H1 (cell line): ENCODE measurements at regions not wholly inside any gene's neighbourhood (a gene's known extent, or its start where the extent isn't known, plus 50 kb on each side); places are given as distances from the start of the nearest gene placed in this dataset.

Experiments used
- EGR1 ChIP-seq: IDR thresholded peaks from 2 replicates; pipeline ENCODE4 v1.6.1; 2011; ENCODE audit warnings: low read depth, low read length, borderline replicate concordance
- EZH2 ChIP-seq: fragments of 200-600 bp; sonication (generic); IDR thresholded peaks from 2 replicates; pipeline ENCODE4 v1.7.1; 2012; ENCODE audit warnings: low read depth, mild to moderate bottlenecking, moderate library complexity, low read length, inconsistent platforms; ENCODE audit not compliant: severe bottlenecking
- GABPA ChIP-seq: IDR thresholded peaks from 2 replicates; pipeline ENCODE4 v1.6.1; 2011; ENCODE audit warnings: mild to moderate bottlenecking, low read length, moderate library complexity, borderline replicate concordance; ENCODE audit not compliant: insufficient read depth
- NANOG ChIP-seq: IDR thresholded peaks from 2 replicates; pipeline ENCODE4 v1.6.1; 2011; ENCODE audit warnings: low read length, low read depth, mild to moderate bottlenecking, inconsistent platforms; ENCODE audit not compliant: insufficient read depth, poor library complexity, severe bottlenecking
- NRF1 ChIP-seq: IDR thresholded peaks from 2 replicates; pipeline ENCODE4 v1.6.1; 2011; ENCODE audit warnings: mild to moderate bottlenecking, low read depth, low read length, improper control_type of control experiment
- POLR2A ChIP-seq, 2 experiments: IDR thresholded peaks; 1 replicate in 1 of 2; 2 replicates in 1 of 2; pipeline ENCODE4 v1.6.1; 2011; ENCODE audit warnings: low read depth in 2 of 2, low read length in 2 of 2, mild to moderate bottlenecking in 2 of 2; ENCODE audit errors: control extremely low read depth in 1 of 2
- POLR2AphosphoS5 ChIP-seq: IDR thresholded peaks from 2 replicates; pipeline ENCODE4 v1.6.1; 2011; ENCODE audit warnings: low read depth, low read length
- RFX5 ChIP-seq: IDR thresholded peaks from 2 replicates; pipeline ENCODE4 v1.6.1; 2011; ENCODE audit warnings: low read depth, low read length, improper control_type of control experiment, borderline replicate concordance
- SP1 ChIP-seq: IDR thresholded peaks from 2 replicates; pipeline ENCODE4 v1.6.1; 2011; ENCODE audit warnings: low read depth, low read length
- SRF ChIP-seq: IDR thresholded peaks from 2 replicates; pipeline ENCODE4 v1.6.1; 2011; ENCODE audit warnings: mild to moderate bottlenecking, low read depth, low read length, moderate library complexity
- ZNF274 ChIP-seq: IDR thresholded peaks from 2 replicates; pipeline ENCODE4 v1.7.0; 2012; ENCODE audit warnings: low read length, borderline replicate concordance; ENCODE audit errors: extremely low read depth
- TF ChIP-seq, protein P1 (sequence below), 3 experiments: IDR thresholded peaks; 1 replicate in 2 of 3; 2 replicates in 1 of 3; pipeline versions ENCODE4 v1.5.1 to v1.6.1; 2011; ENCODE audit warnings: low read length in 3 of 3, mild to moderate bottlenecking in 3 of 3, inconsistent platforms in 2 of 3, low read depth in 1 of 3, moderate library complexity in 1 of 3; ENCODE audit not compliant: insufficient read depth in 1 of 3; ENCODE audit errors: control extremely low read depth in 1 of 3
- TF ChIP-seq, protein P2 (sequence below): IDR thresholded peaks from 2 replicates; pipeline ENCODE4 v1.6.1; 2012; ENCODE audit warnings: inconsistent platforms

DNA sequence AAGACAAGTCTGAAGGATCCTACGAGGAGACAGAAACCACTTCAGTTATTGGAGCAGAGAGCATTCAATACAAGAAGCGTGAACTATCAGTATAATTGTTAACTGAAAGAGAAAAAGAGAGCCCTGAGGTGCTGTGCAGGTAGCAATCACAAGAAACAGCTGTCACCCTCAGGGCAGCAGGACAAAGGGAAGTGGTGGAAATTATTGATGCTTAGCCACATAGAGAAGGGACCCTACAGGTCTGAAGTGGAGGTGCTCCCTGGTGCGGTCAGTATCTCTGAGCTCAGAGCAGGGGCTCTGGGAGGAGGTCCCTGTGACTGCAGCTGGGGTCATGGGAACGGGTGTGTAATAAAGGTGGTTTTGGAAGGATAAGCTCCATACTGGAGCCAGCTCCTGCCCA is 97.8 kb upstream of the KLF6 start:
- TF ChIP-seq, protein P1, sequence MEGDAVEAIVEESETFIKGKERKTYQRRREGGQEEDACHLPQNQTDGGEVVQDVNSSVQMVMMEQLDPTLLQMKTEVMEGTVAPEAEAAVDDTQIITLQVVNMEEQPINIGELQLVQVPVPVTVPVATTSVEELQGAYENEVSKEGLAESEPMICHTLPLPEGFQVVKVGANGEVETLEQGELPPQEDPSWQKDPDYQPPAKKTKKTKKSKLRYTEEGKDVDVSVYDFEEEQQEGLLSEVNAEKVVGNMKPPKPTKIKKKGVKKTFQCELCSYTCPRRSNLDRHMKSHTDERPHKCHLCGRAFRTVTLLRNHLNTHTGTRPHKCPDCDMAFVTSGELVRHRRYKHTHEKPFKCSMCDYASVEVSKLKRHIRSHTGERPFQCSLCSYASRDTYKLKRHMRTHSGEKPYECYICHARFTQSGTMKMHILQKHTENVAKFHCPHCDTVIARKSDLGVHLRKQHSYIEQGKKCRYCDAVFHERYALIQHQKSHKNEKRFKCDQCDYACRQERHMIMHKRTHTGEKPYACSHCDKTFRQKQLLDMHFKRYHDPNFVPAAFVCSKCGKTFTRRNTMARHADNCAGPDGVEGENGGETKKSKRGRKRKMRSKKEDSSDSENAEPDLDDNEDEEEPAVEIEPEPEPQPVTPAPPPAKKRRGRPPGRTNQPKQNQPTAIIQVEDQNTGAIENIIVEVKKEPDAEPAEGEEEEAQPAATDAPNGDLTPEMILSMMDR (IDR thresholded peaks at IDR 0.05; ENCODE audit: control extremely low read depth in 1 of 3, insufficient read depth in 1 of 3, low read depth in 1 of 3, low read length in 3 of 3), result no peak
- TF ChIP-seq GABPA, result no peak
- TF ChIP-seq SRF, result no peak
- no peak for TF ChIP-seq ZNF274
- TF ChIP-seq, protein P2, sequence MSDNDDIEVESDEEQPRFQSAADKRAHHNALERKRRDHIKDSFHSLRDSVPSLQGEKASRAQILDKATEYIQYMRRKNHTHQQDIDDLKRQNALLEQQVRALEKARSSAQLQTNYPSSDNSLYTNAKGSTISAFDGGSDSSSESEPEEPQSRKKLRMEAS, result no peak
- TF ChIP-seq RFX5, result no peak
- TF ChIP-seq NANOG, result no peak
- TF ChIP-seq EZH2, result no peak
- no peak for TF ChIP-seq NRF1
- no peak for TF ChIP-seq EGR1
- no peak for TF ChIP-seq POLR2A (IDR thresholded peaks at IDR 0.05; ENCODE audit: control extremely low read depth in 1 of 2, low read depth in 2 of 2, low read length in 2 of 2)
- TF ChIP-seq POLR2AphosphoS5, result no peak
- TF ChIP-seq SP1, result no peak
